DMS 273 (cell line): ENCODE measurements at regions not wholly inside any gene's neighbourhood (a gene's known extent, or its start where the extent isn't known, plus 50 kb on each side); places are given as distances from the start of the nearest gene placed in this dataset.
A peak's percentile ranks its signal among the peaks of the same experiment; 100 is the strongest.
"Not testable (repeated sequence)": the region's sequence is repeated elsewhere in the genome, so short reads cannot be mapped to it uniquely, and the experiment has no call there.

ENCODE experiments used
- DNase-seq: peaks from one replicate; lab custom pipeline; 2025; ENCODE audit not compliant: unreplicated experiment; lab: John Stamatoyannopoulos, UW

GRCh38 chr3:139113231-139113992, 68.7 kb upstream of the PRR23C start:
- peak; percentile 52 for DNase-seq

DNA sequence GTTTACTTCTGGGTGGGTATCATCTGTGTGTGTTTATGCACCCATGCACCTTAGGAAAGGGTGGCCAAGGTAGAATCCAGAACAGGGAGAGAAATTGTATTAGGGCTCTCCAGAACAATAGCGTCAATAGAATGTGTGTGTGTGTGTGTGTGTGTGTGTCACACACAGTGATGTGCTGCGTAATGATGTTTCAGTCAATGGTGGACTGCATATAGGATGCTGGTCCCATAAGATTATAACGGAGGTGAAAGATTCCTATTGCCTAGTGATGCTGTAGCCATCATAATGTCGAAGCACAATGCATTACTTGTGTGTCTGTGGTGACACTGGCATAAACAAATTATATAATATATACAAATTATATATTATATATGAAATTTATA, 69.3 kb upstream of the PRR23C start:
- no peak for DNase-seq

DNA sequence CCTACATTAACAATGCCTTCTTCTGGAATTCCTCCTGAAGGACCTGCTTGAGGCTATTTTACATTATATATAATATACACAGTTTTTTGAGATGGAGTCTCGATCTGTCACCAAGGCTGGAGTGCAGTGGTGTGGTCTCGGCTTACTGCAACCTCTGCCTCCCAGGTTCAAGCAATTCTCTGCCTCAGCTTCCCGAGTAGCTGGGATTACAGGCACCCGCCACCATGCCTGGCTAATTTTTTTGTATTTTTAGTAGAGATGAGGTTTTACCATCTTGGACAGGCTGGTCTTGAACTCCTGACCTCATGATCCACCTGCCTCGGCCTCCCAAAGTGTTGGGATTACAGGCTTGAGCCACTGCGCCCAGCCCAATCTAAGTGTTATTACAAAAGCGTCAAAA, 71.9 kb upstream of the PRR23C start:
- DNase-seq = not testable (repeated sequence)

DNA sequence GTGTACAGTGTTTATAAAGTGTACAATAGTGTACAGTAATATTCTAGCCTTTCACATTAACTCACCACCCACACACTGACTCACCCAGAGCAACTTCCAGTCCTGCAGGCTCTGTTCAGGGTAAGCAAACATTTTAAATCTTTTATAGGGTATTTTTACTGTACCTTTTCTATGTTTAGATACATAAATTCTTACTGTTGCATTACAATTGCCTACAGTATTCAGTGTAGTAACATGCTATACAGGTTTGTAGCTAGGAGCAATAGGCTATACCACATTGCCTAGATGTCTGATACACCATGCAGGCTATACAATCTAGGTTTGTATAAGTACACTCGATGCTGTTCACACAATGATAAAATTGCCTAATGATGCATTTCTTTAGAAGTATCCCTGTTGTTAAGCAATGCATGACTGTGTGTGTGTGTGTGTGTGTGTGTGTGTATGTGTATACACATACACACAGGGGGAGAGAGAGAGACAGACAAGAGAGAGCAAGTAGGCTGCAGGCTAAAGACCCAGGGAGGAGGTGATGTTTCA, 72.5 kb upstream of the PRR23C start:
- no peak for DNase-seq

GRCh38 chr3:139117883-139118760, 73.4 kb upstream of the PRR23C start:
- no peak for DNase-seq

GRCh38 chr3:139118835-139119234, 74.1 kb upstream of the PRR23C start:
- no peak for DNase-seq

DNA sequence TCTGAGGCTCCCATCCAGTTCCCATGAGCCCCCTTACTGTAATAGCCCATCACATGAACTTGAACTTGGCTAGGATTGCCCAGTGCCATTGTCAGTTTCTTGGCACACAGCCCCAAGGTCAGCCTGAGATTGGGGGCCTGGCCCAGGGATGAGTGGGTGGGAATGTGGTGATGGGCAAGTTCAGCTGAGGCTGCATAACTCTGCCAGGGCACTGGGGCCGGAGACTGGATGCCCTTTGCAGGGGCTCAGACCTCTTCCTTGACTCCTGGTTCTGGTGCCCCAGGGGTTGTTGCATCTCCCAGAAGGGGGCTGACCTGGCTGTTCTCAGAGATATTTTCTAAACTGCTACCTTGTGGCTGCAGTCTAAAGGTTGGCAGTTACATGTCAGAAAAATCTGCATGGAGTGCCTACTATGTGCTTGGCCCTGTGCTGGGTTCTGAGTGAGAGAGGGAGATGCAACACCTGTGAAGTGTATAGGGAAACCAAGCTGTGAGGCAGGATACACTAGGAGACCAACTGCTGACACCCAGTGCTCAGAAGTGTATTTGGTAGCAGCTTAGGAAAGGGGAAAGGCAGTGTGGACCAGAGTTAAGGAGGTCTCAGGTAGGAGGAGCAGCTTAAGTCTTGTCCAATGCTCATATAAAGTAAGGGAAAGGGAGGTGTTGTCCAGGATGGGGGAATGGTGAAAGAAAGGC, 74.8 kb upstream of the PRR23C start:
- no peak for DNase-seq

DNA sequence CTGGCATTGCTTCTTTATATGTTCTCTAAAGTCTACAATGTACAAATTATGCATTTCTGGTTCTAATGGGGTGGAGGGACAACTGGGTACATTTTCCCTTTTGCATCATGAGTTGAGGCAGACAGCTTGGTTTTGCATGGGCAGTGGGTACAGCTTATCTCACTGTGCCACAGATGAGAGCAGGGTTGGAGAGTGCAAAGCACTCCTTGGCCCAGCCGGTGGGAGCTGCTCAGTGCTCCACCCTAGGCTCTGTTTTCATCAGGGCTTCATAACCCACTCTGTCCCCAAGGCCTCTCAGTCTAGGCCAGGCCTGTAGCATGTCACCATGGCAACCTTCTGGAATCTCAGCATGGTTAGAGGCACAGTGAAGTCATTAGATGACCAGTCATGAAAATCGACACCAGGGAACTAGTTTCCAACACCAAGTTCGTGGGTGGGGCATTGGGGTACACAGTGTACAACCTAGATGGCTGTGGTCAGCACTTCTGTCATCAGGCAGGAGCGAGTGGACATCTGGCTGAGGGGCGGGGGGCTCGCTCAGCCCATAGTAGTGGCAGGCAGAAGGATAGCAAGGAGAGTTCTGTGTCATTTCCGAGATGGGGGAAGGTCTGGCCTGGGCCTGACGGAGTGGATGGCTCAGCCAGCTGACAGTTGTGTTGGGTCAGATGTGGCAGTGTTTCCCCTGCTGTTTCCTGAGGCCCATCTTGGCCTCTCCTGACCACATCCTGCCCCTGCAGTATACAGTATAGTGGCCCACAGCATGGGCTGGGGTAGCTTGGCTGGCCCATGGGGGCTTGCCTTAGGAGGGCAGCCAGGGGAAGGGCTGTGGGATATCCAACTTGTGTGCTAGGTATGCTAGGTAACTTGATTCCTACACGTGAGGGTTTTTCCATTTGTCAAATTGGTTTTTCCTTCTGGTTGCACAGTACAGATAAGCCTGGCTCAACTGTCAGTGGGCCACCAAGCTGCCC, 75.7 kb upstream of the PRR23C start:
- peak; percentile 66 for DNase-seq

GRCh38 chr3:139121513-139122220, 77.0 kb upstream of the PRR23C start:
- DNase-seq = no peak

DNA sequence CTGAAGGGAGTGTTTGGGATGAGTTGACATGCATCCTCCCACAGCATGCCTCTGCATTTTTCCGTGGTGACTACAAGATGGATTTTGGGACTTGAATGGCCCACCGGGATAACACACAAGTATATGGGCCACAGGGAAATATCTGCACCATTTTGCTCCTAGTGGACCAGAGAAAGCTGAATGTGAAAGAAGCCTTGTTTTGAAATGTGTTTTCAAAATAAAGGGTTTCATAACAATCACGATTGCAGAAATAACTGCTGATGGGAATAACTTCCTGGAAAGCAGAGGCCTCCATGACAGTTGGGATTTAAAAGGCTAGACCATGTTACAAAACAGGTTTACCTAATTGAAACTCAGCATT, 77.5 kb upstream of the PRR23C start:
- DNase-seq = no peak

DNA sequence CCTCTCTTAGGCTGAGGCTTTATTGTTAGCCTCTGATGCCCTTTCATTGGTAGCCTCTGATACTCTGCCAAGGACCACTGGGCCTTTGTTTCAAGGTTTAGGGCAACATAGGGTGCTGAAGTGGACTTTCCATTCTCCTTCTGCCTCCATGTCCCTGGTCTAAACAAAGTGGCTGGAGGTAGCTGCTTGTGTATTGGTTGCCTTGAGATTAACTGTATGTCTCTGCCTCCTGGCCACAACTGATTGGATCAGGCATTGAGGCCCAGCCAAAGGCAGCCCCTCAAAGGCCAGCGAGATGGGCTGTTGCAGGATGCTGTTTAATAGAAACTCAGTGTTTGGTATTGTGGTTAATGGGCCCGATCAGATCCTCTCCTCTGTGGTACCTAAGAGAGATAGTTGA, 77.9 kb upstream of the PRR23C start:
- DNase-seq = no peak

GRCh38 chr3:139123377-139124095, 78.8 kb upstream of the PRR23C start:
- peak; percentile 86 for DNase-seq

GRCh38 chr3:139124197-139124596, 79.5 kb upstream of the PRR23C start:
- no peak for DNase-seq

GRCh38 chr3:139127101-139127500, 82.4 kb upstream of the PRR23C start:
- peak; percentile 27 for DNase-seq

- not testable (repeated sequence) for DNase-seq
Observed at GRCh38 chr3:139127629-139128028, 82.9 kb upstream of the PRR23C start.

DNA sequence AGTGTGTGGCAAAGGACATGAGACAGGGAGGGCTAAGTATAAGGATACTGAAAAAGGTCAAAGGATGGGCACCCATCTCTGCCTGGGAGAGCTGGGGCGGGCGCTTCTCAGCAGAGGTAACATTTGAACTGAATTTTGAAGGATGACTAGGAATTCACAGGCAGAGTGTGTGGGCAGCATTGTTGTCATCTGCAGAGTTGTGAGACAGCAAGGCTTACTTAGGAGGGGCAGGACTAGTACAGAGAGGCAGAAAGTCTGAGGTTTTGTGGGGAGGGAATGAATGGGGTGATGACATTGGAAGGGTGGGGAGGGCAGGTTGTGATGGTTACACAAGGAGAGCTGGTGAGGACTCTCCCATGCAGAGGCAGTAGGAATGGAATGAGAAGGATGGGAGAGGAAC, 84.1 kb upstream of the PRR23C start:
- DNase-seq = no peak

DNA sequence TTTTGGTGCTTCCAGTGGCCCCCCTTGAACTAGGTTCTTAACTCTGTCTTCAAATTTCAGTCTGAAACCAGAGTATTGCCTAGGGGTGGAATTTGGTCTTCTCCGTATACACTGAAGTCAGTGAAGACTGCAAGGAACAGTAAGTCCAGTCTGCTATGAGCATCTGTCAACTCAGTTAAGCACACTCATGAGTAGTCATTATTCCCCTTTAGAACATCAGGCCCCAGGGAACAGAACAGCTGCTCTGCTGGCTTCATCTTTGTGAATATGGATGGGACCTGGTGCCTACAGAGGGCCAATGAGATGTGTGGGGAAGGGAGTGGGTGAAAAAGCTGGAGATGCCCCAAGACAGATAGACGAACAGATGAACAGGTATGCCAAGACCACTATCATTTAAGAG, 85.2 kb upstream of the PRR23C start:
- DNase-seq = peak; percentile 69

DNA sequence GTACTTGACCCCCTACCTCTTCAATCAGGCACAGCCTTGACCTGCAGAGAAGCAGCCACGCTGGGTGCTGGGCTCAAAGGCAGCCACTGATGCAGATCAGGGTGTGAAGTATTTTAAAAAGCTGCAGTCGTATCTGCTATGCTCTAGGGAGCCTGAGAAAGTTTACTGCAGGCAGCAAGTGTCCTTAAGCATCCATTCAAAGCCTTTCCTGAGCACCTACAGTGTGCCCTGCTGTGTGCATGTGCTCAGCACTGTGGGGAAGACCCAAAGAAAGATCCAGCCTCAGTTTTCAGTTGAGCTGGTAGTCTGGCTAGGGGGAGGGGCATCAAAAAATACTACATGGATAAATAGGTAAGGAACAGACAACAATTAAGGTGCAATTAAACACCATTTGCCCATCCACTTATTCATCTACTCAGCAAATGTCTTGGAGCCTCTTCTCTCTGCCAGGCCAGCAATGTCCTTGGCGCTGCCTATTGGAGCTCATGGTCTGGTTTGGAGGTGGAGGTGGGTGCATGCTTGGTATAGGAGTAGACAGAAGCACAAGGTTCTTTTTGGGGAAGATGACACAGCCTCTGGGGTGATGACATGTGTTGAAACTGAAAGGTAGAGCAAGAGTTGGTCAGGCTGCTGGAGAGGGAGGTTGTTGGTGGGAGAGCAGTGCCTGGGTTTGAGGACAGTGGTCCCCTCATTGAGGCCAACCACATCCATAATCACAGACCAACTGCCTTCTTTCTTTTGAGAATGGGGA, 85.9 kb upstream of the PRR23C start:
- no peak for DNase-seq
